Middle frontal gyrus (tissue), 1 donor: ENCODE measurements at regions not wholly inside any gene's neighbourhood (a gene's known extent, or its start where the extent isn't known, plus 50 kb on each side); places are given as distances from the start of the nearest gene placed in this dataset.
A peak's percentile ranks its signal among the peaks of the same experiment; 100 is the strongest.
"Not testable (repeated sequence)": the region's sequence is repeated elsewhere in the genome, so short reads cannot be mapped to it uniquely, and the experiment has no call there.

ENCODE experiments used
- DNase-seq: peaks from one replicate; pipeline ENCODE4 v3.0.0-alpha.2; 2015; ENCODE audit warnings: low spot score; ENCODE audit errors: extremely low spot score

DNA sequence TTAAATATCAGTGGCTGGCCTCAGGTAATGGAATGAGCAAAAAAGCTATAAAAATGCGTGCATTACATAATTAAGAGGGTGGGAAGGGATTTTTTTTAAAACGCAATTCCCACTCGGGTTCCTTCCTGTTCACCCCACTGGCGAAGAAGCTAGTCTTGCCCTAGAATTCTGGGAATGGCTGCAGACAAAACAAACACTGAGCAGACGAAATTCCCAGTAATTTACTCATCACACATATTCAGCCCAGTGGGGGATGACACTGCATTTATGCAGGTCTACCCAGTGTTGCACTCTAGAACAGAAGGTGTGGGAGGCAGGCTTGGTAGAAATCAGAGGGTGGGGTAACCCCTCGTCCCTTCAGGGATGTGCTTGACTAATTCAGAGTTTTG is 2695.0 kb upstream of the DEFB115 start:
- DNase-seq = no peak

GRCh38 chr20:28562899-28563521 is 2694.5 kb upstream of the DEFB115 start:
- DNase-seq = not testable (repeated sequence)

GRCh38 chr20:28564024-28564423 is 2693.4 kb upstream of the DEFB115 start:
- DNase-seq = not testable (repeated sequence)

DNA sequence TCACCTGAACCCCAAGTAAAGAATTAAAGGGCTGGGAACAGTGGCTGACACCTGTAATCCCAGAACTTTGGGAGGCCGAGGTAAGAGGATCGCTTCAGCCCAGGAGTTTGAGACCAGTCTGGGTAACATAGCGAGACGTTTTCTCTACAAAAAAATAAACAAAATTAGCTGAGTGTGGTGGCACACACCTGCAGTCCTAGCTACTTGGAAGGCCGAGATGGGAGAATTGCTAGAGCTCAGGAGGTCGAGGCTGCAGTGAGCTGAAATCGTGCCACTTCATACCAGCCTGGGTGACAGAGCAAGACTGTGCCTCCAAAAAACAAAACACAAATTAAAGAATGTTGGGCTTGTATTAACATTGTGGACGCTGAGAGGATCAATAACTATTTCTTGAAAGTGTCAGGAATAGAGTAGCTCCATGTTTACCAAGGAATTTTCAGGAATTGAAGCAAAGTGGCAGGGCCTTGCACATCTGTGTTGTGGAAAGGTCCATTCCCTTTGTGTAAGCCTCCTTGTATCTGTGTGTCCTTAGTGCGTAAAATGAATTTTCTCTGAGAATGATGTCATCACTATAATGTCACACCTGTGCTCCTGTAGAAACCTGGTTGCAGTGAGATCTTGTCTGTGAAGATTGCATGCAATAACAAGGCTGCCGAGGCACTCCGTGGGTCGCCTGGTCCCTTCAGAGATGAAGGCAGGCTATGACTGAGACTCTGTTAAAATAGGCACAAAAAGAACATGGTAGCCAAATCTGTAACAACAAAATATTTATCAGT is 2692.6 kb upstream of the DEFB115 start:
- not testable (repeated sequence) for DNase-seq

DNA sequence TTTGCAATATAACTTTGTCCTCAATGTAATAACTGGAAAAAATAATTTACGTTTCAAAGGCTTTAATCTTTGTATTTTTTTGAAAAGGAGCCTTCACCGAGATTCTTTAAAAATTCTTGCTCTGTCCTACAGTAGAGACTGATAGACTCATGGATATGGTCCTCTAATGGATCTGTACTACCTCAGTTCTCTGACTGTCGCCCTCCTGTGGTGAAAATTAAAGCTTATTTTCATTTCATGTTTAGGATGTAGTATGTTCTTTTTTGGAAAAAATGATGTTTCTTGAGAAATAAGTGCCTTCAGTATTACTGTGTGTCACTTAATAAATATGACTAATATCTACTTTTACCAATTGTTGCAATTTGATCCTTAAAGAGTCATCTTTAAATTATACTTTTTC is 2681.5 kb upstream of the DEFB115 start:
- not testable (repeated sequence) for DNase-seq

- not testable (repeated sequence) for DNase-seq
Observed at GRCh38 chr20:28591680-28592079, 2665.8 kb upstream of the DEFB115 start.

- DNase-seq = not testable (repeated sequence)
Observed at GRCh38 chr20:28593383-28593782, 2664.1 kb upstream of the DEFB115 start.

DNA sequence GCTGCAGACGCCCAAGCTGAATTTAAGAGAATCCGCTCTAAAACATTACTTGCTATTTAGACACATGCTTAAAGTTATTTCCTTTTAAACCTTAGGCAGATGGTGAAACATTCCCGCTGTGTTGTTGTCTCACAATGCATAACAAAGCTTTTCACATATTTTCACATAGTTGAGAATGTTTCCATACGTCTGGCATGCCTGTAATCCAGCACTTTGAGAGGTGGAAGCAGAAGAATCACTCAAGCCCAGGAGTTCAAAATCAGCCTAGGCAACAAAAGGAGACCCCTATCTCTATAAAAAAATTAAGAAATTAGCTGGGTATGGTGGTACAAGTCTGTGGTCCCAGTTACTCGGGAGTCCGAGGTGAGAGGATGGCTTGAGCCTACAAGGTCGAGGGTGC is 2663.0 kb upstream of the DEFB115 start:
- DNase-seq = not testable (repeated sequence)

DNA sequence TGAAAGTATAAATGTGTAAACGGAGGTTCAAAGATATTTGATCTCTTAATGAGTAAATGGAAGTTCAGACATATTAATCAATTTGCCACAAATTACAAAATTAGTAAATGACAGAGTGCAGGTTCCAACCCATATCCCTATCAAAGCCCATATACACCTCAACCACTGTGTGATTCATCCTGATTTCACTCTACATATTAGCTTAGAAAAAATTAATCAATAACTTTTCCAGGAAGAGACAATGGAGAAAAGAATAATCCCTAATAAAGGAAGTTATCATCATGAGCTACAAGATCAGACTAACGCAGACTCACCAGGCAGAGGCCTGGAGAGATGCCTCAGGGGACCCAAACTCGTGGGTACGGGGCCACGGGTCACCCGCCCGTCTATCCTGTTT is 2655.5 kb upstream of the DEFB115 start:
- DNase-seq = not testable (repeated sequence)

DNA sequence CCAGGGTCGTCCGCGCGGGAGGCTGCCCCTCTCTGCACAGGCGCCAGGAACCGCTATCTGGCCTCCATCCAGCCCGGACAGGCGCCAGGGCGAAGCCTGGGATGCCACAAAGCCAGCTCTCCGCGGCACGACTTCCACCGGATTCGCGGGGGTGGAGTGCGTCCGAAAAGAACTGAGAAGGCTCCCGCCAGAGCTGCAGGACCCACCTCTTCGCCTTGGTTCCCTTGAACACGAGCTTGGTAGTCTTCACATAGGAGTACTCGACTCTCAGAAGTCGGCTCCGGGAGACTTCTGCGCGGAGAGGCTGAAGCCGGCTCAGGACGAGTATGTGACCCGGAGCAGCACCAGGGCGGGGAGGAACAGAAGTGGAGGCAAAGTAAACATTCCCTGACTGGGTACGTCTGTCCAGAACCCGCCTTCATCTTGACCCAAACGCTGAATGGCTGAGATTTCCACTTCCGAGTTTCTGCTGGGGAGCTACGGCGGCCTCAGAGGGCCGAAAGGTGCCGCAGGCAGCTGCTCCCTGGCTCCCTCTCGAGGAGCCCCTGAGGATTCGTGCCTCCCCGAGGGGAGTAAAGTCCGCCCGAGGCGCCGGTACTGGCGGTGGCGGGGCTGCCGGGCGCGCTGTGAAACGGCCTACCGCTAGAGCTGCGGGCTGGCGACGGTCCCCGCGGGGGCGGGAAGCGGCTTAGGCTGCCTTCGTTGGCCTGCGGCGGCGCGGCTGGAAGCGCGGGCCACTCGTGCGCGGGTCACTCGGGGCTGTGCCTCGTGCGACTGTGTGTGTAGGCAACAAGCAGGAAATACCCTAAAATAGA is 2654.9 kb upstream of the DEFB115 start:
- peak; percentile 66 for DNase-seq

GRCh38 chr20:28603218-28603577 is 2654.3 kb upstream of the DEFB115 start:
- not testable (repeated sequence) for DNase-seq

DNA sequence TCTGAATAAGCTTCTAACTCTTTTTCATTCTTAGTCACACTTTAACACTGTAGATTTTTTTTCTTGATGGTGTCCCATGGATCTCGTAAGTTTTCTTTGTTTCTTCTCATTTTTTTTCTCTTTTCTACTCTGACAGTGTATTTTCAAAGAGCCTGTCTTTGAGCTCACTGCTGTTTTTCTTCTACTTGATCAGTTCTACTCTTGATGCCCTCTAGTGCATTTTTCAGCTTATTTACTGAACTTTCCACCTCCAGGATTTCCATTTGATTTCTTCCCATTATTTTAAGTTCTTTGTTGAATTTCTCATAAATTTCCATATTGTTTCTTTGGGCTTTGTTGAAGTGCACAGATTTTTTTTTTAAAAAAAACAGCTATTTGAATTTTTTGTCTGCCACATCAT is 2641.1 kb upstream of the DEFB115 start:
- no peak for DNase-seq

- not testable (repeated sequence) for DNase-seq
Observed at GRCh38 chr20:28619956-28620651, 2637.4 kb upstream of the DEFB115 start.

DNA sequence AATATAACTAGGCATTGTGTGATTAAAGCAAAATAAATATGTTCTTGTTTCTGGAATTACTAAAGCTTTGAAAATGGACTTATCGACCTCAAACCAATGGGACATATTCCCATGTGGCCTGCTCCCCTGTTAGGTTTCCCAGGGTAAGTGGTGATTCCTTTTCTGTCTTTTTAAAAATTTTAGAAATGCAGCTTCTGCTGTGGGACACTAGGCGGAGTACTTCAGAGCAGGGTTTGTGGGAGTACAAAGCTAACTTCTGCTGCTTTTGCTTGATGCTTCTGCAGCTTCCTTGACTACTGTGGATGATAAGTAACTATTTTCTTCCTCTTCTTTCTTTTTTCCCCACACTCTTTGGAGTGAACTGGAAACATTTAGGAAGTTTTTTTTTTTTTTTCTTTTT is 2632.4 kb upstream of the DEFB115 start:
- DNase-seq = not testable (repeated sequence)

DNA sequence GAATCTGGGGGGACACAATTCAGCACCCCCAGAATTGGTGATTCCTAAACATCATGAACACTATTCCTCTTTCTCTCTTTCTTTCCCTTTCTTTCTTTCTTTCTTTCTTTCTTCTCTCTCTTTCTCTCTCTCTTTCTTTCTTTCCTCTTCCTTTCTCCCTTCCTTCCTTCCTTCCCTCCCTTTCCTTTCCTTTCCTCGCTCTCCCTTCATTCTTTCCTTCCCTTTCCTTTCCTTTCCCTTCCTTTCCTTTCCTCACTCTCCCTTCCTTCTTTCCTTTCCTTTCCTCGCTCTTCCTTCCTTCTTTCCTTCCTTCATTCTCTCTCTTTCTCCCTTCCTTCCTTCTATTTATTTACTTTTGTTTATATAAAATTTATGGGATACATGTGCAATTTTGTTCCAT is 2616.6 kb upstream of the DEFB115 start:
- not testable (repeated sequence) for DNase-seq
